ENCODE measurements at regions not wholly inside any gene's neighbourhood (a gene's known extent, or its start where the extent isn't known, plus 50 kb on each side); places are given as distances from the start of the nearest gene placed in this dataset.
"Not testable (repeated sequence)": the region's sequence is repeated elsewhere in the genome, so short reads cannot be mapped to it uniquely, and the experiment has no call there.

DNA sequence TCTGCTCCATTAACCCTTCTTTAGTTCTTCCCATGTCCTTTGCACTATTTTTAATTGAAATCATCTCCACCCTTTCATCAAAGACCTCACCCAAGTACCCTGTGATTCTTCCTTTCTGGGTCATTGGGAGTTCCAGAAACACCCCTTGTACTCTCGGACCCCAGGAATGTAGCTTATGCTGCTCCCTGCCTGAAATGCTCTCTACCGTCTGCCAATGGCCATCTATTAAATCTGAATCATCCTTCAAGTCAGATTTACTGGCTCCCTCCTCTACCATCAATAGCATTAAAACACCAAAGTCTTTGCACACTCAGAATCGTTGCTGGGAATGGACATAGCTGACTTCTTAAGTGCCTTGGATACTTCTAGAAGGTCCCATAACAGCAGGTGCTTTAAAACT lies 73.2 kb upstream of the GADD45A start:
- DNase-seq (ENCODE audit: low read depth, low spot score) = no peak

DNA sequence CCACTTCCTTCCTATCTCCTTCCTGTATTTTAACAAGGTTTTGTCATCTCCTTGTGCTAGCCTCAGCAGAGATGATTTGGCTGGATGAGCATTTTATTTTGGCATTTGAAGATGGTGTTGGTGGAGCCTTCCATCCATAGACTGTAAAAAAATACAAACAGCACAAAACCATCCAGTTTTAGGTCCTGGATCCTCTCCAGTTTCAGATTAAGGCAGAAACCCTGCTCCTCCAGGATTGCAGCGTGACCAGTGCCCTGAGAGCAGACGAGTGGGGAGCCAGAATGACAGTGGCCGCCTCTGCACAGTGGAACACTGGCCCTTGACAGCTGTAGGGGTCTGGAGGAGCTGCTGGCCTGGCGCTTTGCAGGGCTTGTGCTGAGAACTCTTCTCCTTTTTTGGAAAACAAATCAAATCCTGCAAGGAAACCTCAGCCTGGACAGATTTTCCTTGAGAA lies 72.2 kb upstream of the GADD45A start:
- DNase-seq (ENCODE audit: low read depth, low spot score) = no peak

DNA sequence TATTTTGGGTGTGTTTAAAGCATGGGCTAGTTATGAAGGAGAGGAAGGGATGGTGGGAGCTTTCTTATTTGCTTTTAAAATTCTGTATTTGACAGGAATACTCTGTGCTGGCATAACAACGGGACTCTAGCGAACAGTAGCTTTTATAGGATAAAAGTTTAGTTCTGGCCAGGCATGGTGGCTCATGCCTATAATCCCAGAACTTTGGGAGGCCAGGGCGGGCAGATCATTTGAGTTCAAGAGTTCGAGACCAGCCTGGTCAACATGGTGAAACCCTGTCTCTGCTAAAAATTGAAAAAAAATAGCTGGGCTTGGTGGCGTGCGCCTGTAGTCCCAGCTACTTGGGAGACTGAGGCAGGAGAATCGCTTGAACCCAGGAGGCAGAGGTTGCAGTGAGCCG lies 71.5 kb upstream of the GADD45A start:
- not testable (repeated sequence) for DNase-seq (ENCODE audit: low read depth, low spot score)

DNA sequence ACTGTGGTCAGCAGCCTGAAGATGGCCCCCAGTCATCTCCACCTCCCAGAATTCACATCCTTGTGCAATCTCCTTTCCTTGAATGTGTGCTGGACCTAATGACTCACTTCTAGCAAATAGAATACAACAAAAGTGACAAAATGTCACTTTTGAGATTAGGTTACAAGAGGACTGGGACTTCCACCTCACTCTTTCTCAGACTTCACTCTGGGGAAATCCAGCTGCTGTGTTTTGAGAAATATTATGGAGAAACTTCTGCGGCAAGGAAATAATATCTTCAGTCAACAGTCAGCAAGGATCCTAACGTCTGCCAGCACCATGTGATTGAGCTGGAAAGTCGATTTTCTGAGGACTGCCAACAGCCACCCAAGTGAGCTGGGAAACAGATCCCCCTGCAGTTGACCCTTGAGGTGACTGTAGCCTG lies 70.5 kb upstream of the GADD45A start:
- no peak for DNase-seq (ENCODE audit: low read depth, low spot score)

DNA sequence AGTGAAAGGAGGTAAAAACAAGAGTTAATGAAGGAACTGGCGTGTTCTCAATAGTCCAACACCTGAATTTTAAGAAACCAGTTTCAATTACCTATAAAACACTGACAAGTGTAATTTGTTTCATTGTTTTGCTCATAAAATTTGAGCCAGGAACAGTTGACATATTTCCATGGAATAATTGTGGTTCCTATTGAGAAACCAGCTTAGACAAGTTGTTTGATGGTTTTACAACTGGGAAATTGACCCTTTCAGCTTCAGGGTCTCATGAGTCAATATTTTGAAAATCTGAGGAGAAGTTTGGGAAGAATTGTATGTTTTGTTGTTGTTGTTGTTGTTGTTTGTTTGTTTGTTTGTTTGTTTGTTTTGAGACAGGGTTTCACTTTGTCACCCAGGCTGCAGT lies 69.1 kb upstream of the GADD45A start:
- no peak for DNase-seq (ENCODE audit: low read depth, low spot score)

DNA sequence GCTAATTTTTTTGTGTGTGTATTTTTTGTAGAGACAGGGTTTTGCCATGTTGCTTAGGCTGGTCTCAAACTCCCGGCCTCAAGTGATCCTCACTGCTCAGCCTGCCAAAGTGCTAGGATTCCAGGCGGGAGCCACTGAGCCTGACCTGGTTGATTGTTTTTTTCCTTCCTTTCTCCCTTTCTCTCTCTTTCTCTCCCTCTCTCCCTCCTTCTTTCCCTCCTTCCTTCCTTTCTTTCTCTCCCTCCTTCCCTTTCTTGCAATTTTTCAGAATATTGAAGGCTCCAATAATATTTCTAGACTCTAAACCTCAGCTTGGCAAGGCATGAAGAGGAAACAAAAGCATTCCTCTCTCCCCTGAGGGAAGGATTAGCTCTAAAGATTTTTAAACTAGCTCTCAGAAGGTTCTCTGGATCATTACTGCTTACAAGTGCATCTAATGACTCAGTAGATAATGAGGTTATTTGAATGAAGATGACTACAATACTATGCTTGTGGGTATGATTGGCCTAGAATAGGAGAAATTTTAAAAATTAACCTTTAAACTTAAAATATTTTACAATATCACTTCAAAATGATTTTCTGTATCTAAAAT lies 68.5 kb upstream of the GADD45A start:
- no peak for DNase-seq (ENCODE audit: low read depth, low spot score)

DNA sequence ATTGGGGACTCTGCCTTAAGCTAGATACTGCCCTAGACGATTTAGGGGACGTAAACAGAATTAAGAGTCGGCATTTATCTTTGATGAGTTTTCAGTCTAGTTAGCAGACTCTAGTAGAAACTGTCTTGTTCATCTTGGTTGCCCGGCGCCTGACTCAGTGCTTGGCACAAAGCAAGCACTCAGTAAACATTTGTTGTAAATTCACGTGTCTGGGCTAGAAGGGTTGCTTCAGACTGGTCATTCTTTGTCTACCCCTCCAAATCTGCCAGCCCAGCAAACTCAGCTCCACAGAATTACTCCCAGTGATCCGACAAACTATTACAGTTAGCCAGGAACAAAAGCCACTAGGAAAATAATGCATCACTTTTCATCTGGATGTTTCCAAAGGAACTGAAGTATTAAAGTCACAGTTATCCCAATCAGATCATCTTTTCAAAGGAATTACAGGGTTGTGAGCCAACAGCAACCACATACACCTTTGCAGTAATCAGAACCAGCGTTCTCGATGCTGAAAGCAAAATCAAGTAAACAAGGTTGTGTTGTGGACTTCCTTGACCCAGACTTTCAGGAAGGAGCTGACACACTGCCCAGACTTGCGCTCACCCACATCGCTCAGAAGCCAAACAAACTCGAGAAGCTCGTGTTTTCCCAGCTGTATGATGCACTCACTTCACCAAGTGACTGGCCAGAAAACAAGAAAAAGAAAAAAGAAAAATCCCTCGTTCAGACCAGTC lies 66.5 kb upstream of the GADD45A start:
- peak; percentile 95 for DNase-seq (ENCODE audit: low read depth, low spot score)

DNA sequence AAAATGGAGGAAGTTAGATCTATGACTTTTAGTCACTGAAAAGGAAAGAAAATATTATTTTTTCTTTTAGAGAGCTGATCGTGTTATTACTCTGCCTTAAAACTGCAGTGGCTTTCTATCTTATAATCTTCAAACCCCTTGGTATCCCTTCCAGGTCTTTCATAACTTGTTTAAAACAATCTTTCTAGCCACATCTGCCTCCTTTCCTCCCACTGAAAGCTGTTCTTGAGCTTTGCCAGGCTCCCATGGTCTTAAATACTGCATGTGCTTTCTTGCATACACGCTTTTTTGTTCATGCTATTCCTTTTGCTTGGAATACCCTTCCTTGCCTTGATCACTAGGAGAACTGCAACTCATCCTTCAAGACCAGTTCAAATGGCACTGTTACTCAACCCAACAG lies 65.9 kb upstream of the GADD45A start:
- no peak for DNase-seq (ENCODE audit: low read depth, low spot score)

DNA sequence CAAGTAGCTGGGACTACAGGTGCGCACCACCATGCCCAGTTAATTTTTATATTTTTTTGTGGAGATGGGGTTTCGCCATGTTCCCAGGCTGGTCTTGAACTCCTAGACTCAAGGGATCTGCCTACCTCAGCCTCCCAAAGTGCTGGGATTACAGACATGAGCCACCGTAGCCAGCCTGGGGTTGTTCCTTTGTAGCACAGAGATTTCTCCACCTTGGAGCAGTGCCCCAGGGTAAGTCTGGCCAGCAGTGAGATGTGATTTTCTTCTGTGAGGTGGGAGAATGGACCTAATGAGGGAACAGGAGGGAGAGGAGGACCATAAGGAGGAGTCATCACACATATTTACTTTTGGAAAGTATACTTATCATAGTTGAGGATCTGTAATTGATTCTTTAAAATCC lies 61.1 kb upstream of the GADD45A start:
- DNase-seq (ENCODE audit: low read depth, low spot score) = no peak

DNA sequence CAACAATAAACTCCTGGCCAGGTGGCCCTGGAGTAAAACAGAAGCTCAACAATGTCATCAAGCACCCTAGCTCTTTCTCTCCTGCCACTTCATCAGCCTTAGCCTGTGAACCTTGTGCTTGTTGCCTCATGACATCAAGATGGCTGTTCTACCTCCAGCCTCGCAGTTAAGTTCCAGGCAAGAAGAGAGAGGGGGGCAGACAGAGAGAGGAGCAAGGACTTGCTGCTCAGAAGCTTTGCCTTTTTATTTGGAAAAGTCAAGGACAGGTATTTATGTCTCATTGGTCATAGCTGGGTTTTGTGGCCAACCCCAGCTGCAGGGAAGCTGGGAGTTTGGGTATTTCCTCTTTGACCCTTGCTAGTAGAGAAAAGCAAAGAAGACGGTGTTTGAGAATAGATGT lies 60.3 kb upstream of the GADD45A start:
- DNase-seq (ENCODE audit: low read depth, low spot score) = no peak

DNA sequence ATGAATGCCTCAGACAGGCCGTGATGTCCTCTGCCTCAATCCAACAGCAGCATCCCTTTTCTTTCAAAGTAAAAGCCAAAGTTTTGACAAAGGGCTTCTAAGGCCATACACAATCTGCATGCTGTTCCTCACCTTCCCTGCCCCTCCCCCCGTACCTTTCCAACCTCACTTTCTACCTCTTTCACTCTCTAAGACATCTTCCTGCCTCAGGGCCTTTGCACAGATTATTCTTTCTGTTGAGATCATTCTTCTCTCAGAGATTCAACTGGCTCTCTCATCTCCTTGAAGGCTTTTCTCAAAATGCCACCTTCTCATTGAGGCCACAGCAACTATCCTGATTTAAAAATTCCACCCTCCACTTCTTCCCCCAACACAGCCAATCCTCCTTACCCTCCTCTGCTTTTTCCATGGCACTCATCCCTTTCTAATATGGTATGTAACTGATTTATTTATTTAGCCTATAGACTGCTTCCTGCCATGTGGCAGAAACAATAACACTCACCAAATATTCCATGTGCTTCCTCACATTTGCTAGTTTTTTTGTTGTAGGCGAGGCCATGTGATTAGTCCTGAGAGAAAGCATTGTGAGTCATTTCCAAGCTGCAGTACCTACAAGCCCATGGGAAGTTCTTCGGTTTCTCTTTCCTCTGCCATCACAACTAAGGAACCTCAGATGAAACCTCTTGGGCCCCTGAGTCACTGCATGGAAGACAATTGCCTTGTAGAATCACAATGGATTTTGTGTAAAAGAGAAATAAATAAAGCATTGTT lies 58.7 kb upstream of the GADD45A start:
- peak; percentile 99 for DNase-seq (ENCODE audit: low read depth, low spot score)

DNA sequence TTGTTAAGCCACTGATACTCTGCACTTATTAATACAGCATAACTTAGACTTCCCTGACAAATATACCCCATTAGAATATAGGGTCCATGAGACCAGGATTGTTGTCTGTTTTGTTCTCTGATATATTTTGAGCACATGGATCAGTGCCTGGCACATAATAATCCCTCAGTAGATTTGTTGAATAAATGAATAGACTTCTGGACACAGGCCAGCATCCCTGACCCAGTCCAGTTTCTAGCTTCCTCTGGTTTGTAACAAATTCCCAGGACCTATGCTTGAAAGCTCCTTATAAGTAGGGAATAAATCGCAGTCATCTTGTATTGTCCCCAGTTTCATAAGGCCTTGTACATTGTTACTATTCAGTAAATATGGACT lies 58.2 kb upstream of the GADD45A start:
- DNase-seq (ENCODE audit: low read depth, low spot score) = peak; percentile 63

DNA sequence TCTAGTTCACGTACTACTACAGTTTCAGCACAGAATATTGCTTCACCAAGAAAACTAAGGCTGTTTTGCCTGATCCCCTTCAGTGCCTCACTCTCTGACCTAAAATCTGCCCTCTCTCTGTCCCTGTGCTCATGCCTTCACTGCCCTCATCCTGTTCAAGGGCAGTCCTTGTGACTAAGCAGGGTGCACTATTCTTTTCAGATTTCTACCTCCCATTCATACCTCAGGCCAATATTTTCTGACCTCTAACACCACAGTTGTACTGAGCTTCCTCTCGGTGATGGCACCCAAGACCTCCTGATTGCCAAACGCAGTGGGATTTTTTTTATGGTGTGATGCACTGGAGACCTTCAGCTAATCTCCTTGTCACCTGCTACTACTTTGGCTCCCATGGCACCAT lies 57.7 kb upstream of the GADD45A start:
- DNase-seq (ENCODE audit: low read depth, low spot score) = no peak

DNA sequence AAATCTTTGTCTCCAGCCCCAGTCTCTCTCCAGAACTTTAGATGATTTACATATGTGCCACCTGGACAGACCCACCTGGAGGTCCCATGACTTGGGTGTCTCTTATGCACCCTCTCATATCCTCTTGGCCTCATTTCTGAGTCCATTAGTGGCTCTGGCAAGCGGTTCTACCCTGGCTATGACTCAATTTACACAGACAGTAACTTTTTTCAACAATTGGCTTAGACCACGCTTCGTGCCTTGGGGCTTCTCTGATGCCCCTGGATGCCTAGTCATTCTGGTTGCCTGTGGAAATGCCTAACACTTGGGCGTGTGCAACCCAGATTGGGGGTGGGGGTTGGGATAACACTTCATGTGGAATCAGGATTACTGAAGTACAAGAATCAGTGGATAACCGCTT lies 57.1 kb upstream of the GADD45A start:
- no peak for DNase-seq (ENCODE audit: low read depth, low spot score)

DNA sequence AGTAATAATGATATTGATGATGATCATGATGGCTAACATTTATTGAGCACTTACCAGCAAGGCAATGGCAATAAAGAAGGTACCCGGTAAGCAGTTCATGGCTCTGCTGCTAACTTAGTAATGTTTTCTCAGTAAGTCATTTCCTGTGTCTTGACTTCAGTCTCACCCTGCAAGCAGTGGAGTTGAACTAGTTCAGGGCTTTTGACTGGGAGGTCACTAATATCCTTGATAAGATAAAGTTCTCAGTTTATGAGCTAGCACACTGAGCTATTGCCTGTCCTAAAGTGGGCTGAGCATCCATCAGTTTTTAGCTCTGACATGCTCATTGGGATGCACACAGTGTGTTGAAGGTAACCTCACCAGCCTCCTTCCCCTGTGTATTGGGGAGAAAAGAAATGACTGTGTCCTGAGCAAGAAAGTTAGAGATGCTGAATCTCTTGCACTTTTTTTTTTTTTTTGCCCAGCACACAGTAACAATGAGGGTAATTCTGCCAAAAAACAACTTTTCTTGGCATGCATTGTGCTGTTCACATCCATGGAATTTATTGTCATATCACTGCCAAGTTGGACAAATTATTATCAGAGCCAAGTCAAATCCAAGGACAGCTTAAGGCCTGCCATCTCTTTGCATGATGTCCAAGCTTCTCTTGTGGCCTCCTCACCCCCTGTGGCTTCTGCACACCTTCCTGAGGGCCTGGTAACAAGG lies 55.5 kb upstream of the GADD45A start:
- peak; percentile 60 for DNase-seq (ENCODE audit: low read depth, low spot score)

DNA sequence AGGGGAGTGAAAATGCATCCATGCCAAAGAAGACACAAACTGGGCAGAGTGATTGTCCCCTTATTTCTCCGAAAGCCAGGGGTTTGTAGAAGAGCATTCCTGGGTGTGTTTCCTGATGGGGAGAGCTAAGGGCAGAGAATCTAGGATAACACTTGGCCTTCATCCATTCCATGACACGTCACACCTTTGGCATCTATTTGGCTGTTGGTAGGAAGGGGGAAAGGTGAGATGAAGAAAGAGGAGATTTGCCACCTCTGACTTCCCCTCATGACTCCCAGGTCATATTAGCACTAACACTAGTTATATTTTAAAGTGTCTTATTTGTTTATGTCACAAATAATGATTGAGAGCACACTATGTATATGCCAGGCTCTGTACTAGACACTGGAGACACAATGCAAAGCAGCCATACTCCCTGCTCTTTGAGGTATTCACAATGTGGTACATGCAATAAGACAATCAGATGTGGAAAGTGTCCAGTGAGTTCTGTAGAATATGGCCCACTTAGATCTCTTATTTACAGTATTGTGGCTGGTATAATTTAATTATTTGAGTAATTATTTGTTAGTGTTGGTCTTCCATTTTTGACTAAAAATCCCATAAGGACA lies 54.5 kb upstream of the GADD45A start:
- no peak for DNase-seq (ENCODE audit: low read depth, low spot score)

DNA sequence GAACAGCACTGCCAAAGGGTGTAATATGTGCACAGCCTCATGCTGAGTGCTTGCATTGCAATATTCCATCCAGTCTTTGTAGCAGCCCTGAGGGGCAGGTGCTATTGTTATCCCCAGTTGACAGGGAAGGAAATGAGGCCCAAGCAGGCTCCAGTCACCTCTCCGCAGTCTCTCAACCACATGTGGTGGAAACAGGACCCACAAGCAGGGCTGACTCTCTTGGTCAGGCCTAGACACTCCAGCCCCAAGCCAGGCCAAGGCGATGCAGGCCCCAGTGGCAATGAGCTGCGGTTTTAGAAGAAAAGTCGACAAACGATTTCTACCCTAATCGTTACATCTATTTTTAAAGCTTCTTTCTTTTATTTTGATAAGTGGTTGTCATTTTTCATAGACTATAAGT lies 52.6 kb upstream of the GADD45A start:
- no peak for DNase-seq (ENCODE audit: low read depth, low spot score)

DNA sequence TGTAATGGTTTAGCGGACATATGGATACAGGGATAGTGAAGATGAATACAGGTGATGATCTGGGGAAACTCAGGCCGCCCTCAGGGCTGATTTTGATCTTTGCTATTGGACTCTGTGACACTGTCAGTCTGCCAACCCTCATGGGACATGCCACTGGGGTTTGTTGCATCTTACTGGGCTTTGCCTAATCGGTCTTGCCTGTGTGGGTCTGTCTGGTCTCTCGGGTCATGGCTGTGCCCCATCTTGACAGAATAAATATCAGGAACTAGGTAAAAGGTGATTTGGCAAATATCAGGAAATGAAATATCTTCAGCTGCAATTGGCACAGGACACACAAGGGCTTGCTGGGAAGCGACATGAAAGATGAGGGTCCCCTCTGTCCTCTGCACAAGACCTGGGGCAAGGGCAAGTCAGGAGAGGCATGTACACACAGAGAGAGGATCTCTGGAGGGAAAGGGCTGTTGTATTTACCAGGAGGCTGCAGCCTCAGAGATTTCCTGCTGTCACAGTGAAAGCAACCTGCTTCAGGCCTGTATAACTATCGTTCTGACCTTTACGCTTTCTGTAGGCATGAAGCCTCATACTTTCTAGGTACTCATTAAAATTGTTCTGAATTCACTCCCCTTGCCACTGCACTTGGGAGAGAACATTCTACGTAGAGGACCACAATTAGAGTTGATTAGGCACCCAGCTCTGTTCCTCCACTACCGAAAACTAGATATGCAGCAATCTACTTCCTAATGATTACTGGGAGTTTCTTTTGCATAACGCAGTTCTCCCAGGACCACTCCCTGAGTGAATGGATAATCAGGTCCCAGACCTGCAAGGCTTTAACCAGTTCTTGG lies 52.0 kb upstream of the GADD45A start:
- DNase-seq (ENCODE audit: low read depth, low spot score) = no peak

DNA sequence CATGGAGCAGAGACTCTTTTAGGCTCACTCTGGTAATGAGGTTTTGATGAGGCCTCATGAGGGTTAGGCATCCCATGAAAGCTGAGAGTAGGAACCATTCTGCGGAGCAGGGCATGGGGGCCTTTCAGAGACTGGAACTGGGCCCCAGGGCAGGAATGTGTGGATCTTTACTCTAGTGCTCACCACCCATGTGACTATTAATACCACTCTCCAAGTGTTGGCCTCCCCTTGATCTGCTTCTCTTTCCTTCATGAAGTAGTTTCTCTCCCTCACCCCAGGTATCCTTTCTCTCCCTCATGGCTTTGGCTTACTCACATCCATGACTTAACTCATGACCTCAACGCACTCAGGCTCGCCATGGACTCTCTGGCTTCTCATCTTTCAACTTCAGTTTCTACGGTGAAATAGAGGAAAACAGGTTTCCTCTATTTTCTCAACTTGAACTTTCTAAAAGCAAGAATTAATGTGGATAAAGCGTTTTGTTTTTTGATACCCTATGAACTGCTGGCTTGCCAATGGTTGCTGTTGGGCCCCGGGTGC lies 50.5 kb upstream of the GADD45A start:
- DNase-seq (ENCODE audit: low read depth, low spot score) = no peak

DNA sequence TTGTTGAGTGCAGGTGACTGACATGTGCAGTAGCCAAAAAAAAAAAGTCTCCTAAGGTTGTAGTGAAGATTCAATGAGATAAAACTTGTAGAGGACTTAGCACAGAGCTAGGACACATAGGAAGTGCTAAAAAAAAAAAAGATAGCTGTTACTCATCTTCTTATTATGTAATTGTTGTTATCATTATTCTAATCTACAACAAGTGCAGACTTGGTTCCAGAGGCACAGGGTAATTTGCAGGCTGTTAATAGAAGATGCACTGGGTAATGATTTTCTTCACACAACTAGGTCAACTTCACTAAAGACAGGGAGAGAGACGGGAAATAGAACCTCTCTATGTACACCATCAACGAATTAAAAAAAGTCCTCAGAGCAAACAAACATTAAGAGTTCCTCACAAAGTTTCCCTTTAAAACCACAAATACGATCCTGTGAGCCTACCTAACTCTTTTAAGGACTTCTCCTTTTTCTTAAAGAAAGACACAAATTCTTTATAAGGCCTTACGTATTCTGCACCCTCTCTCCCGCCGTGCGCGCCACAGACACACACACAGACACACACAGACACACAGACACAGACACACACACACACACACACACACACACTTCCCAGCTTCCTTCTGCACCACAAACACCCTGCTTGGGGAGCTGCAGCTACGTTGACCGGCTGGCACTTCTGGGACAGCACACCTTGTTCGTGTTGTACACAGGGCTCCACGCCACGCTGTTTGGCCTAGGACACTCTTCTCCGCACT lies 49.8 kb upstream of the GADD45A start:
- no peak for DNase-seq (ENCODE audit: low read depth, low spot score)
